Mammary epithelial cell (primary cell): ENCODE measurements at regions not wholly inside any gene's neighbourhood (a gene's known extent, or its start where the extent isn't known, plus 50 kb on each side); places are given as distances from the start of the nearest gene placed in this dataset.

Experiments
- CTCF ChIP-seq, 2 donors: IDR thresholded peaks in 1 of 2; conservative IDR thresholded peaks in 1 of 2; 2 replicates each; pipeline ENCODE4 v1.5.1; 2011 to 2012; ENCODE audit warnings: inconsistent platforms in 2 of 2, low read length in 2 of 2, mild to moderate bottlenecking in 2 of 2, control low read depth in 1 of 2, low read depth in 1 of 2; ENCODE audit not compliant: insufficient read depth in 1 of 2; ENCODE audit errors: extremely low read depth in 1 of 2
- EZH2 ChIP-seq: IDR thresholded peaks from 2 replicates; pipeline ENCODE4 v1.6.1; 2012; ENCODE audit warnings: low read length, inconsistent platforms, borderline replicate concordance

GRCh38 chr1:228668553-228669241 lies 66.6 kb upstream of the RHOU start:
- TF ChIP-seq EZH2, result no peak
- no peak for TF ChIP-seq CTCF (conservative IDR thresholded peaks at IDR 0.05 in 1 of 2, IDR thresholded peaks at IDR 0.05 in 1 of 2; ENCODE audit: extremely low read depth in 1 of 2, insufficient read depth in 1 of 2, low read depth in 1 of 2, low read length in 2 of 2)
